ENCODE measurements at regions not wholly inside any gene's neighbourhood (a gene's known extent, or its start where the extent isn't known, plus 50 kb on each side); places are given as distances from the start of the nearest gene placed in this dataset.

DNA sequence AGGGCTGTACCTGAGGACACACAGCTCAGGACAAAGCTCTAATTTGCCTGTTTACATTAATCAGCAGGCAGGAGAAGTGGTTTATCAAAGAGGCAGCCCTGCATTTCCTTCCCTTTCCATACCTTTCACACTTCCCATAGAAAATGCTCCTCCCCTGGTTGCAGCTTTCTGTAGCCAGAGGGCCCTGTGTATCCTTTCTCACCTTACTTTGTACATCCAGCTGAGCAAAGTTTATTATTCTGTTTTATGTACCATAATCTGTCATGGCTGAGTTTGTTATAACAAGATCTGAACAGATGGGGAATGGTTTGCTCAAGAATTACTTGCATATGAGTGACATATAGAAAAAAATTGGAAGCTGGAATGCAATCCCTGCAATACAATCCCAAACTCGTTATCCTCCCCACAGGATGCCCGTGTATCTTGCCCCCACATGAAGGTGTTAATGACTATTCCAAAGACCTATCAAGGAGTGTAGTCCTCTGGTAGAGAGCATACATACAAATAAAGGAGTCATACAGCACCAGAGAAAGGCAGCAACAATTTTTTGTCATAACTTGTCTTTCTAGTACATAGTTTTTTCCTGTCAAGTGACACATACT is 1025.8 kb upstream of the KLHL29 start:
- Histone ChIP-seq H3K79me2 (ENCODE audit: insufficient read depth, low read length) (no peaks in the 10 kb centered on the region), H3K4me2 (ENCODE audit: low read depth, low read length) (no peak overlapping the region), H3K9me3 (ENCODE audit: low read length) (peaks cover 18% of the 10 kb centered on the region; the same call in 1 of the 2 replicates), H2AFZ (ENCODE audit: low read length) (no peak overlapping the region), H3K4me1 (ENCODE audit: insufficient read depth, low read length) (no peaks in the 10 kb centered on the region), H3K9ac (ENCODE audit: insufficient read depth, low read depth, low read length) (no peak overlapping the region), H3K36me3 (replicated peaks in 1 of 2; ENCODE audit: control insufficient read depth in 1 of 2, insufficient read depth in 2 of 2, low read length in 2 of 2) (no peaks in the 10 kb centered on the region), H3K27me3 (ENCODE audit: control insufficient read depth in 1 of 2, insufficient read depth in 2 of 2, low read length in 2 of 2) (no peaks in the 10 kb centered on the region), H3K27ac (ENCODE audit: extremely low read length, insufficient read depth, low read length) (no peak overlapping the region), H3K4me3 (replicated peaks in 1 of 3; ENCODE audit: insufficient read depth in 1 of 3, low read depth in 2 of 3, low read length in 3 of 3) (no peak overlapping the region), H4K20me1 (ENCODE audit: insufficient read depth, low read length) (no peaks in the 10 kb centered on the region)
- TF ChIP-seq SRF (IDR thresholded peaks at IDR 0.05; ENCODE audit: low read depth, low read length): no peak
- TF ChIP-seq, protein P1, sequence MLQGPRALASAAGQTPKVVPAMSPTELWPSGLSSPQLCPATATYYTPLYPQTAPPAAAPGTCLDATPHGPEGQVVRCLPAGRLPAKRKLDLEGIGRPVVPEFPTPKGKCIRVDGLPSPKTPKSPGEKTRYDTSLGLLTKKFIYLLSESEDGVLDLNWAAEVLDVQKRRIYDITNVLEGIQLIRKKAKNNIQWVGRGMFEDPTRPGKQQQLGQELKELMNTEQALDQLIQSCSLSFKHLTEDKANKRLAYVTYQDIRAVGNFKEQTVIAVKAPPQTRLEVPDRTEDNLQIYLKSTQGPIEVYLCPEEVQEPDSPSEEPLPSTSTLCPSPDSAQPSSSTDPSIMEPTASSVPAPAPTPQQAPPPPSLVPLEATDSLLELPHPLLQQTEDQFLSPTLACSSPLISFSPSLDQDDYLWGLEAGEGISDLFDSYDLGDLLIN (CRISPR knock-in tag; IDR thresholded peaks at IDR 0.05; ENCODE audit: borderline replicate concordance): no peak
- TF ChIP-seq, protein P2, sequence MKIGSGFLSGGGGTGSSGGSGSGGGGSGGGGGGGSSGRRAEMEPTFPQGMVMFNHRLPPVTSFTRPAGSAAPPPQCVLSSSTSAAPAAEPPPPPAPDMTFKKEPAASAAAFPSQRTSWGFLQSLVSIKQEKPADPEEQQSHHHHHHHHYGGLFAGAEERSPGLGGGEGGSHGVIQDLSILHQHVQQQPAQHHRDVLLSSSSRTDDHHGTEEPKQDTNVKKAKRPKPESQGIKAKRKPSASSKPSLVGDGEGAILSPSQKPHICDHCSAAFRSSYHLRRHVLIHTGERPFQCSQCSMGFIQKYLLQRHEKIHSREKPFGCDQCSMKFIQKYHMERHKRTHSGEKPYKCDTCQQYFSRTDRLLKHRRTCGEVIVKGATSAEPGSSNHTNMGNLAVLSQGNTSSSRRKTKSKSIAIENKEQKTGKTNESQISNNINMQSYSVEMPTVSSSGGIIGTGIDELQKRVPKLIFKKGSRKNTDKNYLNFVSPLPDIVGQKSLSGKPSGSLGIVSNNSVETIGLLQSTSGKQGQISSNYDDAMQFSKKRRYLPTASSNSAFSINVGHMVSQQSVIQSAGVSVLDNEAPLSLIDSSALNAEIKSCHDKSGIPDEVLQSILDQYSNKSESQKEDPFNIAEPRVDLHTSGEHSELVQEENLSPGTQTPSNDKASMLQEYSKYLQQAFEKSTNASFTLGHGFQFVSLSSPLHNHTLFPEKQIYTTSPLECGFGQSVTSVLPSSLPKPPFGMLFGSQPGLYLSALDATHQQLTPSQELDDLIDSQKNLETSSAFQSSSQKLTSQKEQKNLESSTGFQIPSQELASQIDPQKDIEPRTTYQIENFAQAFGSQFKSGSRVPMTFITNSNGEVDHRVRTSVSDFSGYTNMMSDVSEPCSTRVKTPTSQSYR (CRISPR knock-in tag; IDR thresholded peaks at IDR 0.05; ENCODE audit: borderline replicate concordance): no peak
- TF ChIP-seq MIER3 (CRISPR knock-in tag; IDR thresholded peaks at IDR 0.05; ENCODE audit: borderline replicate concordance): no peak
- no peak for TF ChIP-seq ZNF644 (CRISPR knock-in tag; IDR thresholded peaks at IDR 0.05; ENCODE audit: low read depth)
- no peak for TF ChIP-seq ZNF607 (CRISPR knock-in tag; IDR thresholded peaks at IDR 0.05; ENCODE audit: borderline replicate concordance)
- TF ChIP-seq ZNF83 (CRISPR knock-in tag; IDR thresholded peaks at IDR 0.05; ENCODE audit: borderline replicate concordance): no peak
- TF ChIP-seq KLF6 (CRISPR knock-in tag; IDR thresholded peaks at IDR 0.05): no peak
- TF ChIP-seq KLF15 (CRISPR knock-in tag; IDR thresholded peaks at IDR 0.05; ENCODE audit: borderline replicate concordance): no peak
- TF ChIP-seq KLF13 (CRISPR knock-in tag; IDR thresholded peaks at IDR 0.05): no peak
- no peak for TF ChIP-seq ZNF343 (CRISPR knock-in tag; IDR thresholded peaks at IDR 0.05)
- no peak for TF ChIP-seq ZSCAN25 (CRISPR knock-in tag; IDR thresholded peaks at IDR 0.05)
- no peak for TF ChIP-seq HDAC2 (CRISPR knock-in tag; IDR thresholded peaks at IDR 0.05)
- TF ChIP-seq, protein P3, sequence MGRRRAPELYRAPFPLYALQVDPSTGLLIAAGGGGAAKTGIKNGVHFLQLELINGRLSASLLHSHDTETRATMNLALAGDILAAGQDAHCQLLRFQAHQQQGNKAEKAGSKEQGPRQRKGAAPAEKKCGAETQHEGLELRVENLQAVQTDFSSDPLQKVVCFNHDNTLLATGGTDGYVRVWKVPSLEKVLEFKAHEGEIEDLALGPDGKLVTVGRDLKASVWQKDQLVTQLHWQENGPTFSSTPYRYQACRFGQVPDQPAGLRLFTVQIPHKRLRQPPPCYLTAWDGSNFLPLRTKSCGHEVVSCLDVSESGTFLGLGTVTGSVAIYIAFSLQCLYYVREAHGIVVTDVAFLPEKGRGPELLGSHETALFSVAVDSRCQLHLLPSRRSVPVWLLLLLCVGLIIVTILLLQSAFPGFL (CRISPR knock-in tag; IDR thresholded peaks at IDR 0.05): no peak
- no peak for TF ChIP-seq KLF9 (CRISPR knock-in tag; IDR thresholded peaks at IDR 0.05; ENCODE audit: low read depth)
- TF ChIP-seq, protein P4, sequence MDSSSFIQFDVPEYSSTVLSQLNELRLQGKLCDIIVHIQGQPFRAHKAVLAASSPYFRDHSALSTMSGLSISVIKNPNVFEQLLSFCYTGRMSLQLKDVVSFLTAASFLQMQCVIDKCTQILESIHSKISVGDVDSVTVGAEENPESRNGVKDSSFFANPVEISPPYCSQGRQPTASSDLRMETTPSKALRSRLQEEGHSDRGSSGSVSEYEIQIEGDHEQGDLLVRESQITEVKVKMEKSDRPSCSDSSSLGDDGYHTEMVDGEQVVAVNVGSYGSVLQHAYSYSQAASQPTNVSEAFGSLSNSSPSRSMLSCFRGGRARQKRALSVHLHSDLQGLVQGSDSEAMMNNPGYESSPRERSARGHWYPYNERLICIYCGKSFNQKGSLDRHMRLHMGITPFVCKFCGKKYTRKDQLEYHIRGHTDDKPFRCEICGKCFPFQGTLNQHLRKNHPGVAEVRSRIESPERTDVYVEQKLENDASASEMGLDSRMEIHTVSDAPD (CRISPR knock-in tag; IDR thresholded peaks at IDR 0.05): no peak
- no peak for TF ChIP-seq ZNF354B (CRISPR knock-in tag; IDR thresholded peaks at IDR 0.05)
- TF ChIP-seq, protein P5, sequence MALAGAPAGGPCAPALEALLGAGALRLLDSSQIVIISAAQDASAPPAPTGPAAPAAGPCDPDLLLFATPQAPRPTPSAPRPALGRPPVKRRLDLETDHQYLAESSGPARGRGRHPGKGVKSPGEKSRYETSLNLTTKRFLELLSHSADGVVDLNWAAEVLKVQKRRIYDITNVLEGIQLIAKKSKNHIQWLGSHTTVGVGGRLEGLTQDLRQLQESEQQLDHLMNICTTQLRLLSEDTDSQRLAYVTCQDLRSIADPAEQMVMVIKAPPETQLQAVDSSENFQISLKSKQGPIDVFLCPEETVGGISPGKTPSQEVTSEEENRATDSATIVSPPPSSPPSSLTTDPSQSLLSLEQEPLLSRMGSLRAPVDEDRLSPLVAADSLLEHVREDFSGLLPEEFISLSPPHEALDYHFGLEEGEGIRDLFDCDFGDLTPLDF (CRISPR knock-in tag; IDR thresholded peaks at IDR 0.05): no peak
- ChIA-PET CTCF (ENCODE audit: low intra/inter-chr PET ratio, low total read pairs) (no interaction called here), POLR2A (no interaction called here)
- ATAC-seq (no peak), FAIRE-seq (no peak), DNase-seq (ENCODE audit: low spot score) (no peak)
- no TSS peak for BruUV-seq (replicated peaks)
- intact Hi-C loops (cut with micrococcal nuclease; ENCODE audit: unreplicated experiment): loop anchor here (5.0 kb wide), 1 partner anchor 1103 kb away; no protein-coding TSS in a partner anchor
- 0% methylated on average over 2 of the region's 2 CpGs for WGBS (ENCODE audit: low lambda C conversion rate)
- in situ Hi-C loops (cut with HindIII; ENCODE audit: extremely low pct_ligation_motif_present, low pct_unique_long_range_greater_than_20kb): no loop called here

Measured in HepG2 (cell line).